22Rv1 (cell line): ENCODE measurements at regions not wholly inside any gene's neighbourhood (a gene's known extent, or its start where the extent isn't known, plus 50 kb on each side); places are given as distances from the start of the nearest gene placed in this dataset.
A peak's percentile ranks its signal among the peaks of the same experiment; 100 is the strongest.
"Not testable (repeated sequence)": the region's sequence is repeated elsewhere in the genome, so short reads cannot be mapped to it uniquely, and the experiment has no call there.

Source experiments
- H3K27ac ChIP-seq: fragments of 450-650 bp; 2 replicates; pipeline ENCODE4 v1.5.1; 2017
- ZFX ChIP-seq: fragments of 450-650 bp; IDR thresholded peaks from 2 replicates; pipeline ENCODE4 v1.6.1; 2017; ENCODE audit warnings: antibody characterized with exemption, borderline replicate concordance
- TF ChIP-seq, protein P1 (sequence below): fragments of 450-650 bp; IDR thresholded peaks from 2 replicates; pipeline ENCODE4 v1.5.1; 2017; ENCODE audit warnings: mild to moderate bottlenecking

- no peak overlapping the region for H3K27ac ChIP-seq
- TF ChIP-seq, protein P1, sequence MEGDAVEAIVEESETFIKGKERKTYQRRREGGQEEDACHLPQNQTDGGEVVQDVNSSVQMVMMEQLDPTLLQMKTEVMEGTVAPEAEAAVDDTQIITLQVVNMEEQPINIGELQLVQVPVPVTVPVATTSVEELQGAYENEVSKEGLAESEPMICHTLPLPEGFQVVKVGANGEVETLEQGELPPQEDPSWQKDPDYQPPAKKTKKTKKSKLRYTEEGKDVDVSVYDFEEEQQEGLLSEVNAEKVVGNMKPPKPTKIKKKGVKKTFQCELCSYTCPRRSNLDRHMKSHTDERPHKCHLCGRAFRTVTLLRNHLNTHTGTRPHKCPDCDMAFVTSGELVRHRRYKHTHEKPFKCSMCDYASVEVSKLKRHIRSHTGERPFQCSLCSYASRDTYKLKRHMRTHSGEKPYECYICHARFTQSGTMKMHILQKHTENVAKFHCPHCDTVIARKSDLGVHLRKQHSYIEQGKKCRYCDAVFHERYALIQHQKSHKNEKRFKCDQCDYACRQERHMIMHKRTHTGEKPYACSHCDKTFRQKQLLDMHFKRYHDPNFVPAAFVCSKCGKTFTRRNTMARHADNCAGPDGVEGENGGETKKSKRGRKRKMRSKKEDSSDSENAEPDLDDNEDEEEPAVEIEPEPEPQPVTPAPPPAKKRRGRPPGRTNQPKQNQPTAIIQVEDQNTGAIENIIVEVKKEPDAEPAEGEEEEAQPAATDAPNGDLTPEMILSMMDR = no peak
- TF ChIP-seq ZFX = no peak
Measured at GRCh38 chr2:122031544-122032263, 276.3 kb downstream of the TSN start.

- H3K27ac ChIP-seq = no peak overlapping the region
- TF ChIP-seq, protein P1 = no peak
- TF ChIP-seq ZFX = no peak
Measured at GRCh38 chr2:122032264-122032645, 276.8 kb downstream of the TSN start.

- H3K27ac ChIP-seq = no peak overlapping the region
- no peak for TF ChIP-seq ZFX
- TF ChIP-seq, protein P1 = no peak
Measured at GRCh38 chr2:122033778-122034177, 278.3 kb downstream of the TSN start.

- H3K27ac ChIP-seq = no peak overlapping the region
- TF ChIP-seq, protein P1 = no peak
- TF ChIP-seq ZFX = no peak
Measured at GRCh38 chr2:122034344-122034743, 278.9 kb downstream of the TSN start.

GRCh38 chr2:122034777-122035176, 279.3 kb downstream of the TSN start:
- H3K27ac ChIP-seq = no peak overlapping the region
- TF ChIP-seq, protein P1 = no peak
- no peak for TF ChIP-seq ZFX

- not testable (repeated sequence) for H3K27ac ChIP-seq
Measured at GRCh38 chr2:122038816-122039215, 283.4 kb downstream of the TSN start.

GRCh38 chr2:122041455-122041854, 286.0 kb downstream of the TSN start:
- H3K27ac ChIP-seq = no peak overlapping the region
- no peak for TF ChIP-seq ZFX
- TF ChIP-seq, protein P1 = no peak

DNA sequence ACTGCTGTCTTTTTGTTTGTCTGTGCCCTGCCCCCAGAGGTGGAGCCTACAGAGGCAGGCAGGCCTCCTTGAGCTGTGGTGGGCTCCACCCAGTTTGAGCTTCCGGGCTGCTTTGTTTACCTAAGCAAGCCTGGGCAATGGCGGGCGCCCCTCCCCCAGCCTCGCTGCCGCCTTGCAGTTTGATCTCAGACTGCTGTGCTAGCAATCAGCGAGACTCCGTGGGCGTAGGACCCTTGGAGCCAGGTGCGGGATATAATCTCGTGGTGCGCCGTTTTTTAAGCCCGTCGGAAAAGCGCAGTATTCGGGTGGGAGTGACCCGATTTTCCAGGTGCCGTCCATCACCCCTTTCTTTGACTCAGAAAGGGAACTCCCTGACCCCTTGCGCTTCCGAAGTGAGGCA, 296.2 kb downstream of the TSN start:
- H3K27ac ChIP-seq = peak overlapping the region; percentile 40; the same call in 1 of the 2 replicates
